ENCODE measurements at regions not wholly inside any gene's neighbourhood (a gene's known extent, or its start where the extent isn't known, plus 50 kb on each side); places are given as distances from the start of the nearest gene placed in this dataset.
A peak's percentile ranks its signal among the peaks of the same experiment; 100 is the strongest.

DNA sequence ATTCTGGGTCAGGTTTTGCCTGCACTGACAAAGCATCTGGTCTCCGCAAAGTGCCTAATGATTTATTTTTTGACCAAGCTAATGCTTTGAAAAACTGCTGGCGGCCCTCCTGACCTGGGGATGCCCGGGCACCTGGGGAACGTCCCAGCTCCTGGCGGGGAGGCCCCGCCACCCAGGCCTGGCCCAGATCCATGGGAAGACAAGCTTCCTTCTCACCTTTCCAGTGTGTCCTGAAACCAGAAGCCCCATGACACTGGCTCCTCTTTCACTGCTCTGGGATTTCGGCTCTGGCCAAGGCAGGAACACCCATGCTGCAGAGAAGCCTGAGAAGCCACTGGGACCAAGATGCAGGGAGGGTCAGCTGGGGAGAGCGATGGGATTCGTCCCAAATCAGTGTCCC is 144.1 kb downstream of the SEC61B start:
- DNase-seq, result no peak

GRCh38 chr9:99366621-99367020 is 144.5 kb downstream of the SEC61B start:
- DNase-seq, result no peak

- DNase-seq, result peak; percentile 71
Measured at GRCh38 chr9:99368341-99369326, 146.6 kb downstream of the SEC61B start.

DNA sequence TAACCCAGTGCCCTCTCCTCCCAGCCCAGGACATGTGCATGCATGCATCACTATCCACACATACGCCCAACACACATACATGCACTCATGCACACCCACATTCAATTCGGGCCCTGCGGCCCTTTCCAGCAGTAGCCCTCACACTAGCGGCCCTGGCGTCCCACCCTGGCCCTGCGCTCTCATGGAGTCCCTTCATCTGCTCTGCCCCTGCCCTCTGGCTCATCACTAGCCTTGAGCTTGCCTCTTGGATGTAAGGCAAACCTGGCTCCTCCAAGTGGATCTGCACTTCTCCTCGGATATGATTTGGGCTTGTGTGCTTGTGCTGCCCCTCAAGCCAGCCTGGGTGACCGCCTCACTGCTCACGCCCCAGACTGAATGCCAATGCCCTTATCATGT is 147.2 kb downstream of the SEC61B start:
- no peak for DNase-seq

GRCh38 chr9:99370376-99370775 is 148.3 kb downstream of the SEC61B start:
- DNase-seq, result no peak

- no peak for DNase-seq
Measured at GRCh38 chr9:99371376-99371775, 149.3 kb downstream of the SEC61B start.

DNA sequence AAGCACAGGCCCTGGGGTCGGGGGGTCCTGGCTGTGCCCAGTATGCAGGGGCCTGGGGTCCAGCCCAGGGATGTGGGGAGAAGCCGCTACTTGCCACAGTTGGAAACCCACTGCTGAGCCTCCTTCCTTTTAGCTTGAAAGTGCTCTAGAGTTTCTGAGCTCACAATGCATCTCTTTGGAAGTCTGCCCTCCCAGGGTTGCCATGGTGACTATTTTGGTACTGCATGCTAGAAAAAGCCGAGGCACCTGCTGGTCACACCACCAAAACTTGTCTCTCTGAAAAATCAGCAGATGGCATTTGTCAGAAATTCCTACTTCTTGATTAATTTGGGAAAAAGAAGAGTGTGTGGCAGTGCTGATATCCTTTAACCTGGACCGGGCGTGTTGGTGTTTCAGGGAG is 151.8 kb downstream of the SEC61B start:
- DNase-seq, result no peak

DNA sequence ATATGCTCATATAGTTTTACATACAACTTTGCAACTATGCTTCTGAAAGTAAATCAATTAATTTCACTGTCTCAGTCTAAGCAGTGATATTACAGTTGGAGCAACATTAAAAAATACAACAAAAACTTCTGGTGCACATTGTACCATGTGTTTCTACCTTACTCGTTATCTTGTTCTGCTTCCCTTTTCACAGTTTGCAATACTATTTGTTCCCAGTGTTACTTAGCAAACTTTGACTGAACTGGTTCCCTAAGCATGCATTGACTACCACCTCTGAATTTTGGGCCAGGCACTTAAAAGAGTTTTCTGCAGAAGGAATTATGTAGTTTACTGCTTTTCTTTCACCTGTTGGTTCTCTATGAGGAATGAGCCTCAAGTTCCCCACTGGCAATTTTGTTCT is 152.7 kb downstream of the SEC61B start:
- DNase-seq, result no peak

DNA sequence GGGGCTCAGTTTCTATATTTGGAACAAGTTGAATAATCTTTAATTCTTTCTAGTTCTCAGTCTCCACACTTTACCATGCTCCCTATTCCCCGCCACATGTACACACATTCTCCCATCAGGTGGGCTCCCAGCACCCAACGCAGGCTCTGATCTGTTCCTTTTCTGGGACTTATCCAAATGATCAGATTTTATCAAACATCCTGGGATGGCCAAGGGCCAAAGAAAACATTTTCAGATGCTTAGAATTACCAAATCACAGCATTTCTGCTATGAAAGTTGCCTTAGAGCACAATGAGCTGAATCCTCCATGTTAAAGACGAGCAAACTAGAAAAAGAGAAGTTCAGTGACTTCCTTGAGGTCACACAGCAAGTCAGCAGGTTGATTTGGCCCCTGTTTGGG is 153.4 kb downstream of the SEC61B start:
- DNase-seq, result no peak

DNA sequence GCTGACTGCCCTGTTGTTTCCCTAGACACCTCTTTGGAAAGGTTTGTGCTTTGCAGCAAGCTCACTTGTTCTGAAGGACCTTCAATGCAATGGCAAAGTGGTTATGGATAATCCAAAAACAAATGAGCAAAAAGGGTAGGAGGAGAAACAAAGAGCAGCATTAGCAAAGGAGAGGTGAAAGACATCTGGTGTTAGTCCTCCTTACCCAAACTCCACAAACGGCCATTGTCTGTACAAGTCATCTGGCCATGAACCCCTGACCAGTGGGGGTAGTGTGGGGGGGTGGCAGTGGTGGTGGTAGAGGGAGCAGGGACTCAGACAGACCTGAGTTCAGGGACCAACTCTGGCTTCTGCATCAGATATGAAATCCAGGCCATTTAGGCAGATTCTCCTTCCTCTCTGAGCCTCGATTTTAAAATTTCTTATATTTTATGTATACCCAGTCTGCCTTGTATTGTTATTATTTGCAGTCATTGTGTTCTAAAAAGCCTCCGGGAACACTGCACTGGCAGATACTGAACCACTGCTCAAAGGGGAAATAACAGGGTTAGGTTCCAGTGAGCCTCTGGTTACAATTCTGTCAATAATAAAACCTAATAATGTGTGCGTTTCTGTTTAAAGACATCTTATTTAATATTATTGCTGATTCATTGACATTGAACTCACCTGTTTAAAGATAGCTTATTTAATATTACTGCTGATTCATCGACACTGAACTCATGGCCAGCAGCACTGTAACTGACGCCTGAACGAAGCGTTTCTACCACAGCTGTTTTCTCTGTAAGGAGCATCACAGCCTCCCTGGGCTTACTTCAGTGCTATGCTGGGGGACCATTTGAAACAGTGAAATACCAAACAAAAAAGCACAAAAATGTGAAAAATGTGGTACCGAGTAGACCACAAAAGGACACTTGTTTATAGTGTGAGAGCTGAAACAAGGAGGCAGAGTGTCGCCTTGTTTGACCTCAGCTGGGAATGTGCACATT is 156.0 kb downstream of the SEC61B start:
- DNase-seq, result peak; percentile 72

GRCh38 chr9:99383536-99383935 is 161.5 kb downstream of the SEC61B start:
- no peak for DNase-seq

DNA sequence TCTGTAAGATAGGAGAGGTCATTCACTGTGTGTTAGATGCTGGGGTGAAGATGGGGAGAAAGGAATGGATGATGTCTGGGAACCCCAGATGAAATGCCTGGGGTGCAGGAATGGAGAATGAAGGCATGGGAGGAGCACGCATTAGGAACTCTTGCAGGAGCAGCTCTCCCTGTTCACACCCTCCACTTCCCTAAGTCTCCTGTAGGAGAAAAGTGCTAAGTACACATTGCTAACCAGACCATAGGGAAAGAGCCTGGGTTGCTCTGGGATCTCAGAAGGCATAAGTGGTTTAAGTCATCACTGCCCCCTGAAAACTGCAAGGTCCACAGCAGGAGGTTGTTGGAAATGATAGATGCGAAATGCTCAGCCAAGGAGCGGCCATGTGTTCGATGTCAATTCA is 163.1 kb downstream of the SEC61B start:
- no peak for DNase-seq

GRCh38 chr9:99385814-99386279 is 163.8 kb downstream of the SEC61B start:
- DNase-seq, result peak; percentile 50

- no peak for DNase-seq
Measured at GRCh38 chr9:99387431-99387830, 165.3 kb downstream of the SEC61B start.

DNA sequence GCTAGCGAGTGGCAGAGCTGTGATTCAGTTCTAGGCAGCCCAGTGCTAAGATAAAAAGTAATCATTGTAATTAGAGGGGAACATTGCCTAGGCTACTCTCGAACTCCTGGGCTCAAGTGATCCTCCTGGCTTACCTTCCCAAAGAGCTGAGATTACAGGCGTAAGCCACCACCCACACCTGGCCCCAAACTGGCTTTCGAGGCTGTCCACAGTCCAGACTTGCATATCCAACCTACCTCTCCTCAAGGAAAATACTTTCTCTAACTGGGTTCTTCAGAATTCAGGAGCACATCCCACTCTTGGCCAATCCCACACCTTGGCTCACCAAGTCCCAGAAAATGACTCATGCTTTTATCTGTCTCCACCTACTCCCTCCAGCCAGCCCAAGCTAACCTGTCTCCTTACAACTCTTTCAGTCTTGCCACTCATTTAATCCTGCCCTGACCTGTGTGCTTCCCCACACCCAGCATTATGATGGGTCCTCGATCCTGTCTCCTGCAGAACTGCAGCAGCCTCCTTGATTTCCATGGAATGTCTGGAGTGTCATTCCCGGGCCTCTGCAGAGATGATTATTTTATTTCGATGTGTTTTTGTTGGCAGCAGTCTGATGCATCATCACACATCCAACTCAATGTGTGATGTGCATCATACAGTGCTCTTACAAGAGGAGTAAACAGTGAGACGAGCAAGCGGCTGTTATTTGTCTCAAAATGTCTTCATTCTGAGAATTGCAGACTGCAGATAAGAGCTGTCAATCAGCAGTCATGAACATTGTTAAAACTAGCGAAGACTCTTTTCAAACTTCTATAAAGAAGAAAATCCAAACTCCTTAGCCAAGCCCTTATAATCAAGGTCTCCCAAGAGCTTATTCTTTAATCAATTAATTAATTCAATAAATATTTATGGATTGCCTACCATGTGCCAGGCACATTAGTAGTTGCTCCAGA is 167.3 kb downstream of the SEC61B start:
- no peak for DNase-seq

GRCh38 chr9:99391937-99392594 is 170.0 kb downstream of the SEC61B start:
- DNase-seq, result no peak

- no peak for DNase-seq
Measured at GRCh38 chr9:99392986-99393385, 170.9 kb downstream of the SEC61B start.

- DNase-seq, result no peak
Measured at GRCh38 chr9:99393993-99394392, 171.9 kb downstream of the SEC61B start.

- DNase-seq, result no peak
Measured at GRCh38 chr9:99398241-99398640, 176.2 kb downstream of the SEC61B start.

GRCh38 chr9:99399474-99399873 is 177.4 kb downstream of the SEC61B start:
- DNase-seq, result no peak

DNA sequence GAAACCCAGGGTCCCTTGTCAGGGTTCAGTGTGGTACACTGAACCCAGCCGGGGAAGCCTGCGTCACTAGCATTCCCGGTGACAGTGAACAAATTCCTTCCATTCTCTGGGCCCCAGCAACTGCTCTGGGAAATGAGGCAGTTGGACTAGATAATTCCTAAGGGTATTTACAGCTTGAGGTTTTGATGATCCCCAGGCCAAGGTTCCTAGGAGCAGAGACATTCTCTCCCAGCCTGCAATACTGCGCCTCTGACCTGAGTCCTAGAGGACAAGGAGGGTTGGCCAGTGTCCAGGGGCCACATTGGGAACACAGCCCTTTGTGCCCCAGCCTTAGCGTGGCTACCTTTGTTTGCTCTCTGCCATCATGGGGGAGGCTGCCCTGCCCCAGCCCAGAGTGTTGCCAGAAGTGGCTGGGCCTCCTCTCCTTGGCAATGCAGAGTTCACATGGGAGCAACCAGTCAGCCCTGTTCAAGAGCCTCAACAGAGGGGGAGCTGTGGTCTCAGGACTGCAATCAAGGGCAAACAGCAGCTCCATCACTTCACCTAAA is 178.2 kb downstream of the SEC61B start:
- no peak for DNase-seq

Measured in fibroblast of skin of abdomen (primary cell).